Kidney (tissue), 13 donors: ENCODE measurements at regions not wholly inside any gene's neighbourhood (a gene's known extent, or its start where the extent isn't known, plus 50 kb on each side); places are given as distances from the start of the nearest gene placed in this dataset.

Source experiments
- DNase-seq, 5 donors: peaks; one replicate each; pipeline ENCODE4 v3.0.0-alpha.2; 2013 to 2020
- FAIRE-seq: peaks from 2 replicates; lab custom pipeline; 2012; peaks lifted over from hg19 to GRCh38; lab: Jason Lieb, UNC
- H3K27ac ChIP-seq, 2 donors: one replicate each; pipeline ENCODE4 v1.7.0; 2013; ENCODE audit warnings: low read depth in 2 of 2, low read length in 2 of 2, inconsistent platforms in 1 of 2
- H3K27me3 ChIP-seq: one replicate; pipeline ENCODE4 v1.7.1; 2013; ENCODE audit warnings: low read length, inconsistent platforms; ENCODE audit not compliant: control insufficient read depth, insufficient read depth
- H3K36me3 ChIP-seq, 3 donors: one replicate each; pipeline versions ENCODE4 v1.7.0 to v1.7.1; 2013; ENCODE audit warnings: low read length in 3 of 3, control low read depth in 1 of 3, inconsistent platforms in 1 of 3; ENCODE audit not compliant: insufficient read depth in 3 of 3, control insufficient read depth in 2 of 3
- H3K4me1 ChIP-seq, 3 donors: one replicate each; pipeline versions ENCODE4 v1.7.0 to v1.7.1; 2013; ENCODE audit warnings: low read length in 3 of 3, inconsistent platforms in 1 of 3, low read depth in 1 of 3; ENCODE audit not compliant: control insufficient read depth in 2 of 3, insufficient read depth in 2 of 3
- H3K4me3 ChIP-seq, 3 donors: one replicate each; pipeline versions ENCODE4 v1.7.0 to v1.8.1; 2013; ENCODE audit warnings: low read length in 3 of 3, control low read depth in 1 of 3, inconsistent platforms in 1 of 3
- H3K9ac ChIP-seq, 3 donors: one replicate each; pipeline versions ENCODE4 v1.7.0 to v1.7.1; 2013; ENCODE audit warnings: low read length in 3 of 3, control low read depth in 1 of 3, inconsistent platforms in 1 of 3
- H3K9me3 ChIP-seq, 3 donors: one replicate each; pipeline versions ENCODE4 v1.7.0 to v1.7.1; 2013; ENCODE audit warnings: low read length in 3 of 3, control low read depth in 1 of 3, inconsistent platforms in 1 of 3; ENCODE audit not compliant: control insufficient read depth in 2 of 3, insufficient read depth in 1 of 3
- CTCF ChIP-seq: IDR thresholded peaks from 3 replicates; pipeline ENCODE4 v1.5.1; 2012; ENCODE audit warnings: mild to moderate bottlenecking, moderate library complexity, borderline replicate concordance; ENCODE audit not compliant: insufficient read depth; ENCODE audit errors: extremely low read depth
- intact Hi-C: fragments of 100-400 bp; cut with DNase I; formaldehyde crosslinking; loops from one replicate; pipeline ENCODE4 v1.11.1; 2022
- donor health status: control.
- donor health status: control.
- donor health status: control.
- donor health status: control.
- donor health status: control.
- donor health status: DM: yes; HTN: yes; CAD: no.
- donor health status: Normal renal cell carcinoma (clear cell type).

- DNase-seq (no peak), FAIRE-seq (no peak)
- intact Hi-C loops: no loop called here
- no peak overlapping the region for H3K27ac ChIP-seq
- no peaks in the 10 kb centered on the region for H3K9me3 ChIP-seq
- H3K4me1 ChIP-seq: no peaks in the 10 kb centered on the region
- TF ChIP-seq CTCF: no peak
- no peaks in the 10 kb centered on the region for H3K36me3 ChIP-seq
- no peak overlapping the region for H3K4me3 ChIP-seq
- H3K27me3 ChIP-seq: no peaks in the 10 kb centered on the region
- no peak overlapping the region for H3K9ac ChIP-seq
Measured at GRCh38 chr20:55582498-55582897, 422.8 kb downstream of the CBLN4 start.

GRCh38 chr20:55581519-55581918, 423.8 kb downstream of the CBLN4 start:
- no peaks in the 10 kb centered on the region for H3K4me1 ChIP-seq
- H3K27me3 ChIP-seq: no peaks in the 10 kb centered on the region
- H3K9me3 ChIP-seq: no peaks in the 10 kb centered on the region
- H3K9ac ChIP-seq: no peak overlapping the region
- no peak for FAIRE-seq
- no peak for DNase-seq
- no peaks in the 10 kb centered on the region for H3K36me3 ChIP-seq
- intact Hi-C loops: no loop called here
- no peak for TF ChIP-seq CTCF
- H3K27ac ChIP-seq: no peak overlapping the region
- no peak overlapping the region for H3K4me3 ChIP-seq

GRCh38 chr20:55580475-55580874, 424.8 kb downstream of the CBLN4 start:
- Histone ChIP-seq H3K36me3 (no peaks in the 10 kb centered on the region), H3K4me3 (no peak overlapping the region), H3K27me3 (no peaks in the 10 kb centered on the region), H3K4me1 (no peaks in the 10 kb centered on the region), H3K9ac (no peak overlapping the region), H3K27ac (no peak overlapping the region), H3K9me3 (no peaks in the 10 kb centered on the region)
- FAIRE-seq: no peak
- DNase-seq: no peak
- intact Hi-C loops: no loop called here
- TF ChIP-seq CTCF: no peak

GRCh38 chr20:55579802-55580201, 425.5 kb downstream of the CBLN4 start:
- H3K9ac ChIP-seq: no peak overlapping the region
- no peak for FAIRE-seq

More at GRCh38 chr20:55579802-55580201, 425.5 kb downstream of the CBLN4 start:
- Histone ChIP-seq H3K36me3 (no peaks in the 10 kb centered on the region), H3K27ac (no peak overlapping the region), H3K4me1 (no peaks in the 10 kb centered on the region), H3K4me3 (no peak overlapping the region), H3K27me3 (no peaks in the 10 kb centered on the region), H3K9me3 (no peaks in the 10 kb centered on the region)
- intact Hi-C loops: no loop called here
- DNase-seq: no peak
- no peak for TF ChIP-seq CTCF
